ENCODE measurements at regions not wholly inside any gene's neighbourhood (a gene's known extent, or its start where the extent isn't known, plus 50 kb on each side); places are given as distances from the start of the nearest gene placed in this dataset.

DNA sequence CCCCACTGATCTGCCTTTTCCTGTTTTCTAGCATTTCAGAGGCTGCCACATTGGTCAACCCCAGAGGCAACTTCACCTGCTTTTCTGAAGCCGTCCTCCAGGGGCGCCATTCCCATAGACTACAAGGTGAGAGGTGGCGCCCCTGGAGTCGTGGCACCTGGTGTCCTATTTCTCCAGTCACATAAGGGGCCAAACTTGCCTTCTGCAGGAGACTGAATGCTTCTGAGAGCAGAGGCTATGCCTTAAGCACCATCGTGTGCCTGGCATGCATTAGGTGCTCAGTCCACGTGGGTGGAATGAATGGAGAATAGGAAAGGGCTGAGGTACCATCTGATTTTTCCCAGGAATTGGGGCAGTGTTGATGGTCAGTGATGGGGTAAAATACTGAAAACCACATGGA, 164.8 kb downstream of the HAPSTR1 start:
- H3K4me3 ChIP-seq (ENCODE audit: low read depth in 1 of 3, low read length in 3 of 3), result no peak overlapping the region
- H3K27ac ChIP-seq (ENCODE audit: low read depth in 1 of 2, low read length in 2 of 2), result no peak overlapping the region
- H3K9ac ChIP-seq (ENCODE audit: low read depth in 1 of 2, low read length in 2 of 2), result no peak overlapping the region
- no peaks in the 10 kb centered on the region for H3K36me3 ChIP-seq (ENCODE audit: control insufficient read depth in 4 of 4, insufficient read depth in 3 of 4, low read depth in 1 of 4, low read length in 3 of 4)
- H3K27me3 ChIP-seq (ENCODE audit: control insufficient read depth in 4 of 4, insufficient read depth in 4 of 4, low read length in 3 of 4), result no peaks in the 10 kb centered on the region
- H3K4me1 ChIP-seq (ENCODE audit: control insufficient read depth in 4 of 4, insufficient read depth in 4 of 4, low read length in 3 of 4), result peaks cover 4 to 30% (median 24%) of the 10 kb centered on the region in 4 donors
- peak; percentile 48 for DNase-seq (ENCODE audit: low spot score)
- TF ChIP-seq, protein P1, sequence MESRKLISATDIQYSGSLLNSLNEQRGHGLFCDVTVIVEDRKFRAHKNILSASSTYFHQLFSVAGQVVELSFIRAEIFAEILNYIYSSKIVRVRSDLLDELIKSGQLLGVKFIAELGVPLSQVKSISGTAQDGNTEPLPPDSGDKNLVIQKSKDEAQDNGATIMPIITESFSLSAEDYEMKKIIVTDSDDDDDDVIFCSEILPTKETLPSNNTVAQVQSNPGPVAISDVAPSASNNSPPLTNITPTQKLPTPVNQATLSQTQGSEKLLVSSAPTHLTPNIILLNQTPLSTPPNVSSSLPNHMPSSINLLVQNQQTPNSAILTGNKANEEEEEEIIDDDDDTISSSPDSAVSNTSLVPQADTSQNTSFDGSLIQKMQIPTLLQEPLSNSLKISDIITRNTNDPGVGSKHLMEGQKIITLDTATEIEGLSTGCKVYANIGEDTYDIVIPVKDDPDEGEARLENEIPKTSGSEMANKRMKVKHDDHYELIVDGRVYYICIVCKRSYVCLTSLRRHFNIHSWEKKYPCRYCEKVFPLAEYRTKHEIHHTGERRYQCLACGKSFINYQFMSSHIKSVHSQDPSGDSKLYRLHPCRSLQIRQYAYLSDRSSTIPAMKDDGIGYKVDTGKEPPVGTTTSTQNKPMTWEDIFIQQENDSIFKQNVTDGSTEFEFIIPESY (IDR thresholded peaks at IDR 0.05), result no peak
- TF ChIP-seq SP1 (IDR thresholded peaks at IDR 0.05), result no peak
- peak; percentile 18 to 57 for TF ChIP-seq RAD21 (IDR thresholded peaks at IDR 0.05)
- TF ChIP-seq HNF4G (IDR thresholded peaks at IDR 0.05), result no peak
- TF ChIP-seq, protein P2, sequence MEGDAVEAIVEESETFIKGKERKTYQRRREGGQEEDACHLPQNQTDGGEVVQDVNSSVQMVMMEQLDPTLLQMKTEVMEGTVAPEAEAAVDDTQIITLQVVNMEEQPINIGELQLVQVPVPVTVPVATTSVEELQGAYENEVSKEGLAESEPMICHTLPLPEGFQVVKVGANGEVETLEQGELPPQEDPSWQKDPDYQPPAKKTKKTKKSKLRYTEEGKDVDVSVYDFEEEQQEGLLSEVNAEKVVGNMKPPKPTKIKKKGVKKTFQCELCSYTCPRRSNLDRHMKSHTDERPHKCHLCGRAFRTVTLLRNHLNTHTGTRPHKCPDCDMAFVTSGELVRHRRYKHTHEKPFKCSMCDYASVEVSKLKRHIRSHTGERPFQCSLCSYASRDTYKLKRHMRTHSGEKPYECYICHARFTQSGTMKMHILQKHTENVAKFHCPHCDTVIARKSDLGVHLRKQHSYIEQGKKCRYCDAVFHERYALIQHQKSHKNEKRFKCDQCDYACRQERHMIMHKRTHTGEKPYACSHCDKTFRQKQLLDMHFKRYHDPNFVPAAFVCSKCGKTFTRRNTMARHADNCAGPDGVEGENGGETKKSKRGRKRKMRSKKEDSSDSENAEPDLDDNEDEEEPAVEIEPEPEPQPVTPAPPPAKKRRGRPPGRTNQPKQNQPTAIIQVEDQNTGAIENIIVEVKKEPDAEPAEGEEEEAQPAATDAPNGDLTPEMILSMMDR (IDR thresholded peaks at IDR 0.05; ENCODE audit: low read depth, low read length, missing input control), result peak; percentile 26
- TF ChIP-seq, protein P3, sequence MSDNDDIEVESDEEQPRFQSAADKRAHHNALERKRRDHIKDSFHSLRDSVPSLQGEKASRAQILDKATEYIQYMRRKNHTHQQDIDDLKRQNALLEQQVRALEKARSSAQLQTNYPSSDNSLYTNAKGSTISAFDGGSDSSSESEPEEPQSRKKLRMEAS (IDR thresholded peaks at IDR 0.05), result no peak
- TF ChIP-seq FOXA1 (IDR thresholded peaks at IDR 0.05), result no peak
- no peak for TF ChIP-seq EGR1 (IDR thresholded peaks at IDR 0.05; ENCODE audit: low read depth in 2 of 2)
- TF ChIP-seq TAF1 (conservative IDR thresholded peaks at IDR 0.05), result no peak
- TF ChIP-seq NR2F2 (IDR thresholded peaks at IDR 0.05), result no peak
- no peak for TF ChIP-seq JUND (IDR thresholded peaks at IDR 0.05)
- H3K9me3 ChIP-seq (ENCODE audit: control insufficient read depth in 4 of 4, low read length in 3 of 4), result no peaks in the 10 kb centered on the region
- WGBS, result 46% methylated on average over 6 of the region's 6 CpGs

DNA sequence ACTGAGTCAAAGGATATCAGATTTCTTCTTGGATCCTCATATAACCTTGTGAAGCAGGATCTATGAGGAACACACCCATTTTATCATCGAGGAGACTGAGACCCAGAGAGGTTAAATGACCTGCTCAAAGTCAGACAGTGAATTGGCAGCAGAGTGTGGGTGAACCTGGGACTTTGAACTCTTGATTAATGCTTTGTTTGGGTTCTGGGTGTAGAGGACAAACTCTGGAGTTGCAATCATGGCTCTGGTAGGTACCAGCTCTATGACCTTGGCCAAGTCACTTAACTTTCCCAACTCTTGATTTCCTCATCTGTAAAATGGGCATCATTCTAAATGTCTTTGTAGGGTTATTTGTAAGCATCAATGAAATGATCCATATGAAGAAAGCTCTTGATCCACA, 166.4 kb downstream of the HAPSTR1 start:
- H3K36me3 ChIP-seq (ENCODE audit: control insufficient read depth in 4 of 4, insufficient read depth in 3 of 4, low read depth in 1 of 4, low read length in 3 of 4), result no peaks in the 10 kb centered on the region
- H3K4me1 ChIP-seq (ENCODE audit: control insufficient read depth in 4 of 4, insufficient read depth in 4 of 4, low read length in 3 of 4), result peaks cover 4 to 32% (median 25%) of the 10 kb centered on the region in 4 donors
- H3K27me3 ChIP-seq (ENCODE audit: control insufficient read depth in 4 of 4, insufficient read depth in 4 of 4, low read length in 3 of 4), result no peaks in the 10 kb centered on the region
- TF ChIP-seq HNF4A (conservative IDR thresholded peaks at IDR 0.05) (peak; percentile 74 to 86), HNF4G (IDR thresholded peaks at IDR 0.05) (peak; percentile 59), GABPA (IDR thresholded peaks at IDR 0.05 in 1 of 2, conservative IDR thresholded peaks at IDR 0.05 in 1 of 2) (no peak), SP1 (IDR thresholded peaks at IDR 0.05) (peak; percentile 28), RXRA (IDR thresholded peaks at IDR 0.05) (peak; percentile 33 to 60)
- no peaks in the 10 kb centered on the region for H3K9me3 ChIP-seq (ENCODE audit: control insufficient read depth in 4 of 4, low read length in 3 of 4)
- no peak overlapping the region for H3K9ac ChIP-seq (ENCODE audit: low read depth in 1 of 2, low read length in 2 of 2)
- H3K4me3 ChIP-seq (ENCODE audit: low read depth in 1 of 3, low read length in 3 of 3), result no peak overlapping the region
- DNase-seq (ENCODE audit: low spot score), result no peak
- WGBS, result 37% methylated on average over 1 of the region's 1 CpG
- no peak overlapping the region for H3K27ac ChIP-seq (ENCODE audit: low read depth in 1 of 2, low read length in 2 of 2)

DNA sequence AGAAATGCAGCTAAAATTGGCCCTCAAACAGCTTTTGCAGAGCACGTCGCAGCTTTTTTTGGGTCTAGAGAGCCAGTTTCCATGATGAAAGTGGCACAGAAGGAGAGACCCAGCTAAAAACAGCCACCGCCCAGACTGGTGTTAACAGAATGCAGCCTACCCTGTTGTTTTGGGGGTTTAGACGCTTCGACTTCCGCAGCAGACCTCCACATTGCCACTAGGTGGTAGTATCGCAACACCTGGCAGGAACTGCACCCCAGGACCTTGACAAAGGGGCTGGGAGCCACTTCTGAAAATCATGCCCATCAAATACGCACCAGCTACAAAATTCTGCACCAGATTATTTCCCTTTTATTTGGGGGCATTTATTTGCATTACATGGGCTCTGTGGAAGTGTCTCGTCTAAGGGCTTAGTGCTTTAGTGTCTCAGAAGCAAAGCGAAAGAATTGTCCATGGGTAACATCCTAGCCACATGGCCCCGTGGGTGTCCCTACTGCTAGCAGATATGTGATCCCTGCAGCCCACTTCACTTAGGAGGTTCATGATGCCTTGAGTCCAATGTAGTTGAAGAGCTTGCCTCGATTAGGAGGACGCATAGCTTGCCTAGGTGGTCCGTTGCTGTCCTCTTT, 167.1 kb downstream of the HAPSTR1 start:
- no peaks in the 10 kb centered on the region for H3K9me3 ChIP-seq (ENCODE audit: control insufficient read depth in 4 of 4, low read length in 3 of 4)
- H3K4me3 ChIP-seq (ENCODE audit: low read depth in 1 of 3, low read length in 3 of 3), result no peak overlapping the region
- H3K4me1 ChIP-seq (ENCODE audit: control insufficient read depth in 4 of 4, insufficient read depth in 4 of 4, low read length in 3 of 4), result peaks cover 4 to 32% (median 25%) of the 10 kb centered on the region in 4 donors
- H3K9ac ChIP-seq (ENCODE audit: low read depth in 1 of 2, low read length in 2 of 2), result no peak overlapping the region
- H3K27me3 ChIP-seq (ENCODE audit: control insufficient read depth in 4 of 4, insufficient read depth in 4 of 4, low read length in 3 of 4), result no peaks in the 10 kb centered on the region
- TF ChIP-seq, protein P2 (IDR thresholded peaks at IDR 0.05; ENCODE audit: low read depth, low read length, missing input control), result peak; percentile 68
- TF ChIP-seq FOXA2 (IDR thresholded peaks at IDR 0.05) (no peak), RAD21 (IDR thresholded peaks at IDR 0.05) (peak; percentile 87 to 88)
- H3K27ac ChIP-seq (ENCODE audit: low read depth in 1 of 2, low read length in 2 of 2), result no peak overlapping the region
- peak; percentile 38 for DNase-seq (ENCODE audit: low spot score)
- 61% methylated on average over 14 of the region's 14 CpGs for WGBS
- no peaks in the 10 kb centered on the region for H3K36me3 ChIP-seq (ENCODE audit: control insufficient read depth in 4 of 4, insufficient read depth in 3 of 4, low read depth in 1 of 4, low read length in 3 of 4)

All from liver (tissue), 8 donors.